Breast epithelium (tissue), 4 donors: ENCODE measurements at regions not wholly inside any gene's neighbourhood (a gene's known extent, or its start where the extent isn't known, plus 50 kb on each side); places are given as distances from the start of the nearest gene placed in this dataset.

Experiments
- DNase-seq, 2 donors: peaks; one replicate each; pipeline ENCODE4 v3.0.0-alpha.2; 2019; ENCODE audit warnings: low spot score in 2 of 2
- H3K27ac ChIP-seq, 2 donors: fragments of 200-600 bp; sonication (generic) in 1 of 2; one replicate each; pipeline ENCODE4 v1.5.1; 2016 to 2019; ENCODE audit warnings: mild to moderate bottlenecking in 1 of 2
- H3K27me3 ChIP-seq, 2 donors: fragments of 200-600 bp; sonication (generic) in 1 of 2; one replicate each; pipeline versions ENCODE4 v1.5.1 to v1.6.0; 2017 to 2019; ENCODE audit warnings: control low read depth in 1 of 2, mild to moderate bottlenecking in 1 of 2
- H3K36me3 ChIP-seq: fragments of 200-600 bp; one replicate; pipeline ENCODE4 v1.5.1; 2019
- H3K4me1 ChIP-seq, 2 donors: fragments of 200-600 bp; sonication (generic); one replicate each; pipeline ENCODE4 v1.5.1; 2016 to 2019; ENCODE audit warnings: control low read depth in 1 of 2
- H3K4me3 ChIP-seq, 3 donors: fragments of 200-600 bp; sonication (generic); 1 replicate in 2 of 3; 2 replicates in 1 of 3; pipeline ENCODE4 v1.5.1; 2016 to 2019; ENCODE audit warnings: mild to moderate bottlenecking in 3 of 3, moderate library complexity in 2 of 3
- H3K9me3 ChIP-seq, 2 donors: fragments of 200-600 bp; sonication (generic) in 1 of 2; one replicate each; pipeline ENCODE4 v1.5.1; 2016 to 2019; ENCODE audit warnings: control low read depth in 1 of 2
- CTCF ChIP-seq, 3 donors: fragments of 450-650 bp; IDR thresholded peaks; one replicate each; pipeline ENCODE4 v1.5.1; 2016 to 2017; ENCODE audit warnings: antibody characterized with exemption in 3 of 3, mild to moderate bottlenecking in 3 of 3, moderate library complexity in 3 of 3
- POLR2A ChIP-seq: fragments of 450-650 bp; IDR thresholded peaks from one replicate; pipeline ENCODE4 v1.6.1; 2016; ENCODE audit warnings: antibody characterized with exemption, mild to moderate bottlenecking, moderate library complexity
- POLR2AphosphoS5 ChIP-seq, 3 donors: sonication (generic); formaldehyde crosslinking; IDR thresholded peaks; one replicate each; pipeline ENCODE4 v1.6.1; 2017; ENCODE audit warnings: antibody characterized with exemption in 3 of 3
- intact Hi-C: fragments of 100-400 bp; cut with DNase I; formaldehyde crosslinking; loops from one replicate; pipeline ENCODE4 v1.15.1; 2023; ENCODE audit warnings: low total_unique reads

DNA sequence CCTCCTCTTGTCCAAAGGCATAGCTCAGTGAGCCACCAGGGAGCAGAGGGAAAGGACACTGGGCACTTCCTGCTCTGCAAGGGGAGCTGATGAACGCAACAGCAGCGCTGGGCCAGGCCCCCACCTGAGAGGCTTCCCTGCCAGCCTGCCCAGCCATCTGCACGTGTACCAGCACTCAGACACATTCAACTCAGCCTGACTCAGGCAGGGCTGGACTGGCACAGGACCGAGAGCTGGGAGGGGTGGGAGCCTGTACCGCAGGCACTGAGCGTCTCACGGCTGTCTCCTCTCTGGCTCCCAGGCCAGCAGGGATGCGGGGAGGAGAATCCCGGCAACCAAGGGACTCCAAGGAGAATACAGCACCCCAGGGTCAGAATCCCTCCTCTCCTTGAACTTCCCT is 411.8 kb downstream of the CTTN start:
- H3K4me3 ChIP-seq, result no peak overlapping the region
- H3K27ac ChIP-seq, result no peak overlapping the region
- DNase-seq, result no peak
- H3K36me3 ChIP-seq, result no peaks in the 10 kb centered on the region
- no peak for TF ChIP-seq POLR2A
- TF ChIP-seq CTCF (IDR thresholded peaks at IDR 0.05), result no peak
- no peak for TF ChIP-seq POLR2AphosphoS5 (IDR thresholded peaks at IDR 0.05)
- H3K27me3 ChIP-seq, result no peaks in the 10 kb centered on the region
- H3K4me1 ChIP-seq, result no peaks in the 10 kb centered on the region
- H3K9me3 ChIP-seq, result no peaks in the 10 kb centered on the region
- intact Hi-C loops, result no loop called here

DNA sequence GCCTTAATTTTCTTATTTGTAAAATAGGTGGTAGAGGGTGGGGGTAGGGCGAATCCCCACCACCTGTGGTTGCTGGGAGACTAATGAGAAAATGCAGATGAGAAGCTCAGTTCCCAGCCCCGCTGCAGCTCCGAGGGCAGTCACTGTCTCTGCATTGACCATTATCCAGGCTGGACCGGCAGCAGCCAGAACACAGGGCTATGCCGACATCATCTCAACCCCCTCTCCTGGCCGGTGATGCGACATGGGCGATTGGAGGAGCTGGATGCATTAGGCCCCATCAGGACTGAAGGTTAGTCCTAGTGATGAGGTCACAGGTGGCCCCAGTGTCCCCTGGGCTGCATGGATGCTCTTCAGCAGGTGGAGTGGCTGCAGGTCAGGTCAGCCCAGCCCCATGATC is 412.4 kb downstream of the CTTN start:
- no peaks in the 10 kb centered on the region for H3K27me3 ChIP-seq
- no peak for DNase-seq
- H3K4me3 ChIP-seq, result no peak overlapping the region
- no peaks in the 10 kb centered on the region for H3K9me3 ChIP-seq
- no peak for TF ChIP-seq POLR2A
- TF ChIP-seq POLR2AphosphoS5 (IDR thresholded peaks at IDR 0.05), result no peak
- TF ChIP-seq CTCF (IDR thresholded peaks at IDR 0.05), result no peak
- intact Hi-C loops, result no loop called here
- H3K4me1 ChIP-seq, result no peaks in the 10 kb centered on the region
- H3K36me3 ChIP-seq, result no peaks in the 10 kb centered on the region
- no peak overlapping the region for H3K27ac ChIP-seq

- TF ChIP-seq POLR2AphosphoS5 (IDR thresholded peaks at IDR 0.05), result no peak
- no peak for TF ChIP-seq CTCF (IDR thresholded peaks at IDR 0.05)
- no peak for TF ChIP-seq POLR2A
- Histone ChIP-seq H3K4me1 (no peaks in the 10 kb centered on the region), H3K36me3 (no peaks in the 10 kb centered on the region), H3K27ac (no peak overlapping the region), H3K9me3 (no peaks in the 10 kb centered on the region), H3K4me3 (no peak overlapping the region), H3K27me3 (no peaks in the 10 kb centered on the region)
- intact Hi-C loops, result no loop called here
- no peak for DNase-seq
Measured at GRCh38 chr11:70811483-70811882, 413.2 kb downstream of the CTTN start.

GRCh38 chr11:70811915-70812314 is 413.6 kb downstream of the CTTN start:
- Histone ChIP-seq H3K4me3 (no peak overlapping the region), H3K27me3 (no peaks in the 10 kb centered on the region), H3K27ac (no peak overlapping the region), H3K9me3 (no peaks in the 10 kb centered on the region), H3K36me3 (no peaks in the 10 kb centered on the region), H3K4me1 (no peaks in the 10 kb centered on the region)
- intact Hi-C loops, result no loop called here
- DNase-seq, result no peak
- TF ChIP-seq CTCF (IDR thresholded peaks at IDR 0.05) (no peak), POLR2AphosphoS5 (IDR thresholded peaks at IDR 0.05) (no peak), POLR2A (no peak)

GRCh38 chr11:70812472-70812871 is 414.1 kb downstream of the CTTN start:
- H3K36me3 ChIP-seq, result no peaks in the 10 kb centered on the region
- intact Hi-C loops, result no loop called here
- no peak for DNase-seq

More at GRCh38 chr11:70812472-70812871, 414.1 kb downstream of the CTTN start:
- no peak for TF ChIP-seq POLR2A
- no peak for TF ChIP-seq CTCF (IDR thresholded peaks at IDR 0.05)
- TF ChIP-seq POLR2AphosphoS5 (IDR thresholded peaks at IDR 0.05), result no peak
- H3K27me3 ChIP-seq, result no peaks in the 10 kb centered on the region
- no peak overlapping the region for H3K4me3 ChIP-seq
- H3K9me3 ChIP-seq, result no peaks in the 10 kb centered on the region
- H3K27ac ChIP-seq, result no peak overlapping the region
- no peaks in the 10 kb centered on the region for H3K4me1 ChIP-seq
